SK-N-SH treated with all-trans-retinoic acid at 6 μM for 48 hours (cell line): ENCODE measurements at regions not wholly inside any gene's neighbourhood (a gene's known extent, or its start where the extent isn't known, plus 50 kb on each side); places are given as distances from the start of the nearest gene placed in this dataset.

Source experiments
- ARNTL ChIP-seq: fragments of 450-650 bp; formaldehyde crosslinking; IDR thresholded peaks from 2 replicates; pipeline ENCODE4 v1.5.0; 2020; ENCODE audit warnings: low read depth, mild to moderate bottlenecking, moderate library complexity, borderline replicate concordance
- CSDC2 ChIP-seq: fragments of 250-450 bp; sonication (Bioruptor Pico); IDR thresholded peaks from 2 replicates; pipeline ENCODE4 v1.5.0; 2020; ENCODE audit warnings: mild to moderate bottlenecking, moderate library complexity
- ESRRG ChIP-seq: fragments of 250-450 bp; sonication (Bioruptor Pico); IDR thresholded peaks from 2 replicates; pipeline ENCODE4 v1.6.1; 2021; ENCODE audit warnings: mild to moderate bottlenecking
- GLIS3 ChIP-seq: fragments of 250-450 bp; sonication (Bioruptor Pico); IDR thresholded peaks from 2 replicates; pipeline ENCODE4 v1.5.0; 2020; ENCODE audit warnings: mild to moderate bottlenecking, moderate library complexity
- OSR1 ChIP-seq: fragments of 250-450 bp; sonication (Bioruptor Pico); IDR thresholded peaks from 2 replicates; pipeline ENCODE4 v1.8.0; 2022; ENCODE audit warnings: moderate library complexity, mild to moderate bottlenecking, inconsistent platforms
- RARB ChIP-seq: fragments of 250-450 bp; sonication (Bioruptor Pico); IDR thresholded peaks from 2 replicates; pipeline ENCODE4 v1.8.0; 2021; ENCODE audit warnings: mild to moderate bottlenecking, moderate library complexity
- ZFP3 ChIP-seq: fragments of 250-450 bp; sonication (Bioruptor Pico); IDR thresholded peaks from 2 replicates; pipeline ENCODE4 v1.5.0; 2020; ENCODE audit warnings: mild to moderate bottlenecking, moderate library complexity
- ZFP30 ChIP-seq: fragments of 450-650 bp; formaldehyde crosslinking; IDR thresholded peaks from 2 replicates; pipeline ENCODE4 v1.5.0; 2022; ENCODE audit warnings: mild to moderate bottlenecking, moderate library complexity
- TF ChIP-seq, protein P1 (sequence below): fragments of 250-450 bp; sonication (Bioruptor Pico); IDR thresholded peaks from 2 replicates; pipeline ENCODE4 v1.8.0; 2020; ENCODE audit warnings: mild to moderate bottlenecking, moderate library complexity, borderline replicate concordance

DNA sequence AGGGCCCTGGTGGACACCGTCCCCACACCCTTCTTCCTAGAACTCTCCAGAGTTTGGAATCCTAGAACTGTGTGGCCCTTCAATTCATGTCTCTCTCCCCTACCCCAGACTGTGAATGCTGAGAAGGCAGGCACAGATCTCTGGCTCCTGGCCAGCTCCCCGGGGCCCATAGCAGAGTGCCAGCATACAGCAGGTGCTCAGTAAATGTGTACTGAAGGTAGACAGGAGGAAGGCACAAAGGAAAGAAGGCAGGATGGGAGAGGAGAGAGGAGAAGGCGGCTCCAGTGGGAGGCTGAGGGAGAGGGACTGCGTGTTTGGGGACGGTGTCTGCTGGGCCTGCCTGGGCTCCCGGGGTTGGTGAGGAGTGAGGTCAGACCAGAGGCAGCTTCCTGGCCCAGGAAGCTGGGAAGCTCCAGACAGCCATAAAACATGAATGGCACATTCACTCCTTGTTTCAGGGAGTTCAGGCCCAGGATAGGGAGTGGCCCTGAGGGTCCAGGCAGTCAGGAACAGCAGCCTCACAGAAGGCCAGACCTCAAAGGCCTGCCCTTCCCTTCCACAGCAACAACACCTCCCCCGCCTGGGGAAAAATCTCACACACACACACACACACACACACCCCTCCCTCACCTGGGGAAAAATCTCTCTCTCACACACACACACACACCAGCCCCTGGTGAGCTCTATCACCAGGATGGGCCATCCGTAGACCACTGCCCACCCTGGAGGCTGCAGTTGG is 137.1 kb upstream of the PRR20G start:
- TF ChIP-seq ZFP3 (CRISPR knock-in tag) (no peak), RARB (CRISPR knock-in tag) (no peak), OSR1 (CRISPR knock-in tag) (no peak), GLIS3 (CRISPR knock-in tag) (no peak), ZFP30 (CRISPR knock-in tag) (no peak), CSDC2 (CRISPR knock-in tag) (no peak), ESRRG (CRISPR knock-in tag) (no peak), ARNTL (CRISPR knock-in tag) (no peak)
- TF ChIP-seq, protein P1, sequence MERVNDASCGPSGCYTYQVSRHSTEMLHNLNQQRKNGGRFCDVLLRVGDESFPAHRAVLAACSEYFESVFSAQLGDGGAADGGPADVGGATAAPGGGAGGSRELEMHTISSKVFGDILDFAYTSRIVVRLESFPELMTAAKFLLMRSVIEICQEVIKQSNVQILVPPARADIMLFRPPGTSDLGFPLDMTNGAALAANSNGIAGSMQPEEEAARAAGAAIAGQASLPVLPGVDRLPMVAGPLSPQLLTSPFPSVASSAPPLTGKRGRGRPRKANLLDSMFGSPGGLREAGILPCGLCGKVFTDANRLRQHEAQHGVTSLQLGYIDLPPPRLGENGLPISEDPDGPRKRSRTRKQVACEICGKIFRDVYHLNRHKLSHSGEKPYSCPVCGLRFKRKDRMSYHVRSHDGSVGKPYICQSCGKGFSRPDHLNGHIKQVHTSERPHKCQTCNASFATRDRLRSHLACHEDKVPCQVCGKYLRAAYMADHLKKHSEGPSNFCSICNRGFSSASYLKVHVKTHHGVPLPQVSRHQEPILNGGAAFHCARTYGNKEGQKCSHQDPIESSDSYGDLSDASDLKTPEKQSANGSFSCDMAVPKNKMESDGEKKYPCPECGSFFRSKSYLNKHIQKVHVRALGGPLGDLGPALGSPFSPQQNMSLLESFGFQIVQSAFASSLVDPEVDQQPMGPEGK (CRISPR knock-in tag): no peak
